Neuronal stem cell (in vitro differentiated cells): ENCODE measurements at regions not wholly inside any gene's neighbourhood (a gene's known extent, or its start where the extent isn't known, plus 50 kb on each side); places are given as distances from the start of the nearest gene placed in this dataset.

Experiments used
- DNase-seq: peaks from one replicate; pipeline ENCODE4 v3.0.0-alpha.2; 2013; ENCODE audit warnings: low spot score
- H2AFZ ChIP-seq: one replicate; pipeline ENCODE4 v1.6.1; 2013; ENCODE audit warnings: mild to moderate bottlenecking, low read length, inconsistent platforms
- H2AK5ac ChIP-seq: 2 replicates; pipeline ENCODE4 v1.6.1; 2013; ENCODE audit warnings: low read depth, mild to moderate bottlenecking, inconsistent platforms, low read length, moderate library complexity, mixed read lengths
- H2BK120ac ChIP-seq: 2 replicates; pipeline ENCODE4 v1.6.1; 2013; ENCODE audit warnings: low read depth, mild to moderate bottlenecking, inconsistent platforms, low read length, moderate library complexity, mixed read lengths
- H2BK12ac ChIP-seq: one replicate; pipeline ENCODE4 v1.6.1; 2013; ENCODE audit warnings: low read length, inconsistent platforms
- H2BK15ac ChIP-seq: 2 replicates; pipeline ENCODE4 v1.6.1; 2013; ENCODE audit warnings: mild to moderate bottlenecking, low read length, inconsistent platforms, mixed read lengths
- H2BK5ac ChIP-seq: one replicate; pipeline ENCODE4 v1.6.1; 2013; ENCODE audit warnings: inconsistent platforms, mild to moderate bottlenecking, low read length, moderate library complexity
- H3K14ac ChIP-seq: one replicate; pipeline ENCODE4 v1.6.1; 2013; ENCODE audit warnings: low read length, inconsistent platforms
- H3K18ac ChIP-seq: 2 replicates; pipeline ENCODE4 v1.6.1; 2013; ENCODE audit warnings: low read length, inconsistent platforms
- H3K23ac ChIP-seq: 2 replicates; pipeline ENCODE4 v1.6.1; 2013; ENCODE audit warnings: low read depth, mild to moderate bottlenecking, mixed read lengths, low read length, inconsistent platforms; ENCODE audit not compliant: poor library complexity
- H3K27ac ChIP-seq: replicated peaks from 3 replicates; pipeline ENCODE4 v1.5.1; 2013; ENCODE audit warnings: low read length, inconsistent platforms
- H3K27me3 ChIP-seq, 3 experiments: 2 replicates each; pipeline ENCODE4 v1.6.1; 2013; ENCODE audit warnings: low read length in 3 of 3, mild to moderate bottlenecking in 2 of 3, inconsistent platforms in 1 of 3, low read depth in 1 of 3, mixed read lengths in 1 of 3, moderate library complexity in 1 of 3; ENCODE audit not compliant: control insufficient read depth in 3 of 3, insufficient read depth in 3 of 3
- H3K36me3 ChIP-seq, 2 donors: replicated peaks in 1 of 2; 2 replicates each; pipeline ENCODE4 v1.6.1; 2013; ENCODE audit warnings: low read length in 2 of 2; ENCODE audit not compliant: control insufficient read depth in 2 of 2, insufficient read depth in 2 of 2
- H3K4ac ChIP-seq: 2 replicates; pipeline ENCODE4 v1.6.1; 2013; ENCODE audit warnings: inconsistent platforms, mild to moderate bottlenecking, low read length, moderate library complexity
- H3K4me1 ChIP-seq, 2 donors: 1 replicate in 1 of 2; 2 replicates in 1 of 2; pipeline ENCODE4 v1.6.1; 2013; ENCODE audit warnings: low read length in 2 of 2, low read depth in 1 of 2; ENCODE audit not compliant: control insufficient read depth in 2 of 2, insufficient read depth in 1 of 2
- H3K4me2 ChIP-seq: one replicate; pipeline ENCODE4 v1.6.1; 2013; ENCODE audit warnings: mild to moderate bottlenecking, low read length, inconsistent platforms; ENCODE audit not compliant: insufficient read depth, poor library complexity, severe bottlenecking
- H3K4me3 ChIP-seq, 2 donors: 2 replicates each; pipeline ENCODE4 v1.5.1; 2013; ENCODE audit warnings: low read length in 2 of 2, mild to moderate bottlenecking in 2 of 2, inconsistent platforms in 1 of 2, moderate library complexity in 1 of 2
- H3K79me1 ChIP-seq: one replicate; pipeline ENCODE4 v1.6.1; 2013; ENCODE audit warnings: low read depth, mild to moderate bottlenecking, inconsistent platforms, low read length, moderate library complexity
- H3K9ac ChIP-seq: one replicate; pipeline ENCODE4 v1.6.1; 2013; ENCODE audit warnings: mild to moderate bottlenecking, low read depth, low read length, inconsistent platforms; ENCODE audit not compliant: poor library complexity
- H3K9me3 ChIP-seq, 2 donors: replicated peaks in 1 of 2; 2 replicates each; pipeline versions ENCODE3 to v1.6.1; 2013; ENCODE audit warnings: low read length in 2 of 2, mild to moderate bottlenecking in 2 of 2, inconsistent platforms in 1 of 2, low read depth in 1 of 2, mixed read lengths in 1 of 2, moderate library complexity in 1 of 2; ENCODE audit not compliant: control insufficient read depth in 2 of 2, insufficient read depth in 1 of 2
- H4K8ac ChIP-seq: one replicate; pipeline ENCODE4 v1.6.1; 2013; ENCODE audit warnings: low read depth, mild to moderate bottlenecking, inconsistent platforms, low read length, moderate library complexity
- H4K91ac ChIP-seq: one replicate; pipeline ENCODE4 v1.6.1; 2013; ENCODE audit warnings: low read length, low read depth, mild to moderate bottlenecking, inconsistent platforms; ENCODE audit not compliant: poor library complexity
- WGBS, 2 donors: extraction: QIAGEN DNeasy Blood & Tissue Kit; methylation state at CpG; one replicate each; pipeline ENCODE4 v1.1.7; 2013; ENCODE audit warnings: missing lambda C conversion rate in 2 of 2, mixed read lengths in 1 of 2; ENCODE audit not compliant: insufficient read length in 2 of 2, insufficient replicate concordance in 1 of 2; ENCODE audit errors: extremely low coverage in 2 of 2; 5-methylcytosine and 5-hydroxymethylcytosine counted together

DNA sequence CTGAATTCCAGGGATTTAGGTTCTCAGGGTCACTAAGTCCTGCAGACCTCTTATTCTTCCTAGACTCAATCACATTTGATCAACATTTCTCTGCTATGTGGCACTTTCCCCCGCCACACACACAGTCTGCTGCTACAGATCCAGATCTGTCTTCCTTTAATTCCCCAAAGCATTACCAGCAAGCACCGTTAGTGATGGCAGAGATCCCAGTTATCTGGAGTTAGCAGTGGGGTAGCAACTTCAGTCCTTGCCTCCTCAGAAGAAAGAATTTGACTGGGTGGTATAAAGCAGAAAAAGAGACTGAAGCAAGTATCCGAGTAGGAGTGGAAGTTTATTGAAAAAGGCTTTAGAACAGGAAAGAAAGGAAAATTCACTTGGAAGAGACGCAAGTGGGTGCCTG, 100.4 kb upstream of the ETV3 start:
- H2BK15ac ChIP-seq, result no peak overlapping the region
- DNase-seq, result no peak

GRCh38 chr1:157237981-157238380, 99.8 kb upstream of the ETV3 start:
- no peaks in the 10 kb centered on the region for H3K4me1 ChIP-seq
- H3K27ac ChIP-seq, result no peak overlapping the region
- H4K91ac ChIP-seq, result no peak overlapping the region
- no peak overlapping the region for H3K4me3 ChIP-seq
- H3K18ac ChIP-seq, result no peak overlapping the region
- H2BK120ac ChIP-seq, result no peak overlapping the region
- no peak overlapping the region for H3K14ac ChIP-seq
- no peak for DNase-seq
- H3K9ac ChIP-seq, result no peak overlapping the region
- H3K23ac ChIP-seq, result no peak overlapping the region
- H2BK12ac ChIP-seq, result no peak overlapping the region
- H2BK5ac ChIP-seq, result no peak overlapping the region
- no peak overlapping the region for H4K8ac ChIP-seq
- H3K4ac ChIP-seq, result no peak overlapping the region
- no peak overlapping the region for H2AFZ ChIP-seq
- WGBS, 2 donors, result no CpG with 5 or more reads among the region's 3 CpGs
- peaks cover 0 to 10% (median 0%) of the 10 kb centered on the region in 3 experiments for H3K27me3 ChIP-seq
- H2BK15ac ChIP-seq, result no peak overlapping the region
- H2AK5ac ChIP-seq, result no peak overlapping the region
- H3K36me3 ChIP-seq, result no peaks in the 10 kb centered on the region
- no peak overlapping the region for H3K4me2 ChIP-seq
- H3K9me3 ChIP-seq, result no peaks in the 10 kb centered on the region
- H3K79me1 ChIP-seq, result no peaks in the 10 kb centered on the region

More for the DNA sequence above, 100.4 kb upstream of the ETV3 start:
- H3K23ac ChIP-seq, result no peak overlapping the region
- no peak overlapping the region for H3K4ac ChIP-seq
- H3K9me3 ChIP-seq, result no peaks in the 10 kb centered on the region
- H3K27me3 ChIP-seq, result peaks cover 0 to 10% (median 0%) of the 10 kb centered on the region in 3 experiments
- H4K91ac ChIP-seq, result no peak overlapping the region
- no peak overlapping the region for H2BK12ac ChIP-seq
- no peak overlapping the region for H3K14ac ChIP-seq
- H3K4me1 ChIP-seq, result no peaks in the 10 kb centered on the region
- no peak overlapping the region for H3K27ac ChIP-seq
- H3K4me2 ChIP-seq, result no peak overlapping the region
- no peak overlapping the region for H3K9ac ChIP-seq
- no peaks in the 10 kb centered on the region for H3K36me3 ChIP-seq
- H2BK120ac ChIP-seq, result no peak overlapping the region
- no CpG with 5 or more reads among the region's 4 CpGs for WGBS, 2 donors
- H3K4me3 ChIP-seq, result no peak overlapping the region
- no peak overlapping the region for H2AK5ac ChIP-seq
- no peak overlapping the region for H4K8ac ChIP-seq
- H2BK5ac ChIP-seq, result no peak overlapping the region
- no peak overlapping the region for H3K18ac ChIP-seq
- no peaks in the 10 kb centered on the region for H3K79me1 ChIP-seq
- no peak overlapping the region for H2AFZ ChIP-seq

- Histone ChIP-seq H3K79me1 (no peaks in the 10 kb centered on the region), H4K8ac (no peak overlapping the region), H3K27ac (no peak overlapping the region), H3K36me3 (no peaks in the 10 kb centered on the region), H2BK12ac (no peak overlapping the region), H4K91ac (no peak overlapping the region), H2AK5ac (no peak overlapping the region), H3K4me3 (no peak overlapping the region), H3K14ac (no peak overlapping the region), H3K9me3 (no peaks in the 10 kb centered on the region), H3K23ac (no peak overlapping the region), H3K4me1 (no peaks in the 10 kb centered on the region), H3K9ac (no peak overlapping the region), H2BK15ac (no peak overlapping the region), H3K18ac (no peak overlapping the region), H3K4ac (no peak overlapping the region), H2BK120ac (no peak overlapping the region), H2BK5ac (no peak overlapping the region), H3K4me2 (no peak overlapping the region), H2AFZ (no peak overlapping the region), H3K27me3 (peaks cover 0 to 10% (median 0%) of the 10 kb centered on the region in 3 experiments)
- no peak for DNase-seq
- no CpG with 5 or more reads among the region's 4 CpGs for WGBS, 2 donors
These were observed 99.3 kb upstream of the ETV3 start for GRCh38 chr1:157237522-157237921.

DNA sequence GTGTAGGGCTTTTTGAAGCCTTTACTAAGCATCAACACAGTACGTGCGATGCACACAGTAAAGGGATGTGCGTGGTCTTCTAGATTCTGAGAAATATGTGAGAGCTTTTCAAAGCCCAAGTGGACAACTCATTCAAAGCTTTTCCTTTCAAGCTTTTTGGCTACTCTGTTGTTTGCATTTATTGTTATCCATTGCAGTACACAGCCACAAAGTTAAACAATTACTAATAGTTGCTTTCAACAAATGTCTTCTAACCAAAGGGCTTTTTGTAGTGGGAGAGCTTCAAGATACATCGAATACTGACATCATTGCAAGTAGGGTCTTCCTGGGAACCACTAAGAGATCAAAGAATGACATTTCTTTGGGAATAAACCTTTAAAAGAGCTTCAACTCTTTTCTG, 97.9 kb upstream of the ETV3 start:
- no peak overlapping the region for H4K91ac ChIP-seq
- no peak overlapping the region for H3K18ac ChIP-seq
- H2BK12ac ChIP-seq, result no peak overlapping the region
- no peak overlapping the region for H2AFZ ChIP-seq
- H3K27me3 ChIP-seq, result peaks cover 0 to 10% (median 0%) of the 10 kb centered on the region in 3 experiments
- no peak overlapping the region for H2BK120ac ChIP-seq
- no peak overlapping the region for H2AK5ac ChIP-seq
- no peak overlapping the region for H3K4me2 ChIP-seq
- H3K4me3 ChIP-seq, result no peak overlapping the region
- H4K8ac ChIP-seq, result no peak overlapping the region
- no peak overlapping the region for H2BK15ac ChIP-seq
- no peak overlapping the region for H3K23ac ChIP-seq
- WGBS, 2 donors, result no CpG with 5 or more reads among the region's 4 CpGs
- no peak for DNase-seq
- H3K4ac ChIP-seq, result no peak overlapping the region
- H3K4me1 ChIP-seq, result no peaks in the 10 kb centered on the region
- no peaks in the 10 kb centered on the region for H3K36me3 ChIP-seq
- no peak overlapping the region for H3K9ac ChIP-seq
- no peaks in the 10 kb centered on the region for H3K79me1 ChIP-seq
- H3K14ac ChIP-seq, result no peak overlapping the region
- no peak overlapping the region for H2BK5ac ChIP-seq
- no peak overlapping the region for H3K27ac ChIP-seq
- no peaks in the 10 kb centered on the region for H3K9me3 ChIP-seq
